ENCODE measurements at regions not wholly inside any gene's neighbourhood (a gene's known extent, or its start where the extent isn't known, plus 50 kb on each side); places are given as distances from the start of the nearest gene placed in this dataset.

DNA sequence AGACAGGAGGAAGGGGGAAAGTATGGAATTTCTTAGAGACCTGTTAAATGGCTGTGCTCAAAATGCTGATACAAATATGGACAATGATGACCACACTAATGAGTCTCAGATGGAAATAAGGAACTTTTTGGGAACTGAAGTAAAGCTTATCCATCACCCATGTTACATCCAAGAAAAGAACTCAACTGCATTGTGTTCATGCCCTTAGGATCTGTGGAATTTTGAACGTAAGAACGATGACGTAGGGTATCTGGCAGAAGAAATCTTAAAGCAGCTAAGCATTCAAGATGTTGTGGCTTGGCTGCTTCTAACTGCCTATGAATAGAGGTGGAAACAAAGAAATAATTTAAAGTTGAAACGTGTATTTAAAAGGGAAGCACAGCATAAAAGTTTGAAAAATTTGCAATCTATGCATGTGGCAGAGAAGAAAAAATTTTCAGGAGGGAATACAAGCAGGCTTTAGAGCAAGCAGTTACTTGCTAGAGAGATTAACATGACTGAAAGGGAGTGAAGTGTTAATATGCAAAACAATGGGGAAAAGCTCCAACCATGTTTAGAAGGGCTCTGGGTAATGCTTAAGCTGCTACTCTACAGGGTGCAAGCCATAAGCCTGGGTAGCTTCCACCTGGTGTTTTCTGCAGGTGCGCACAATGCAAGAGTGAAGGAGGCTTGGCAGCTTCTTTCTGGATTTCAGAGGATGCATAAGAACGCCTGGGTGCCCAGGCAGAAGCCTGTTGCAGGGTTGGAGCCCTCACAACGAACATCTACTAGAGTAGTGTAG is 499.7 kb upstream of the SEMA3D start:
- TF ChIP-seq POLR2AphosphoS5 (IDR thresholded peaks at IDR 0.05; ENCODE audit: borderline replicate concordance, low read depth, low read length) (no peak), FOXP2 (optimal IDR thresholded peaks at IDR 0.05; ENCODE audit: control extremely low read depth, extremely low read length, insufficient read depth) (no peak)

Measured in SK-N-MC (cell line).